HCT116 (cell line): ENCODE measurements at regions not wholly inside any gene's neighbourhood (a gene's known extent, or its start where the extent isn't known, plus 50 kb on each side); places are given as distances from the start of the nearest gene placed in this dataset.

ENCODE experiments used
- ATAC-seq: fragments of 200-7000 bp; cut with Tn5 transposase; 2 replicates; pipeline ENCODE4 v1.9.1; 2020; ENCODE audit warnings: mild to moderate bottlenecking, moderate library complexity
- BruUV-seq: library from RNA; stranded (reverse); fragments of 400-500 nt; replicated peaks from 2 replicates; lab custom pipeline; 2021; lab: Mats Ljungman, UMichigan
- CTCF ChIA-PET: fragments of 300-600 bp; sonication (Branson Sonifier 250); formaldehyde crosslinking; loops from one replicate; lab custom pipeline; 2021; ENCODE audit warnings: antibody characterized with exemption; lab: Charles Lee
- POLR2A ChIA-PET: fragments of 300-600, 350-600 bp; sonication (Branson Sonifier 250); formaldehyde crosslinking; loops from one replicate; lab custom pipeline; 2021; ENCODE audit warnings: antibody characterized with exemption; lab: Charles Lee
- RAD21 ChIA-PET, 2 experiments: fragments of 300-600 bp; sonication (Branson Sonifier 250); formaldehyde crosslinking; loops; one replicate each; lab custom pipeline; 2023; ENCODE audit warnings: low total read pairs in 2 of 2; ENCODE audit not compliant: uncharacterized antibody in 2 of 2, unreplicated experiment in 2 of 2, low non-redundant PET in 1 of 2; lab: Charles Lee
- DNase-seq: peaks from one replicate; pipeline ENCODE4 v3.0.0-alpha.2; 2010; ENCODE audit warnings: low read depth, low spot score
- H2AFZ ChIP-seq: fragments of 200-600 bp; shearing (Covaris generic), sonication (generic); 2 replicates; pipeline ENCODE4 v1.6.1; 2017; ENCODE audit warnings: low read depth, mixed run types, mixed read lengths, antibody characterized with exemption, low read length; ENCODE audit not compliant: poor library complexity, severe bottlenecking
- H3K27ac ChIP-seq: 2 replicates; pipeline ENCODE4 v1.5.1; 2012; ENCODE audit warnings: low read depth, low read length
- H3K27me3 ChIP-seq: fragments of 200-600 bp; sonication (generic); 2 replicates; pipeline ENCODE4 v1.6.1; 2016; ENCODE audit warnings: mixed run types, low read length, mixed read lengths; ENCODE audit not compliant: insufficient read depth
- H3K36me3 ChIP-seq, 2 experiments: fragments of 200-500 bp in 1 of 2; fragments of 200-600 bp in 1 of 2; sonication (Bioruptor generic) in 1 of 2; sonication (generic) in 1 of 2; 2 replicates each; pipeline versions ENCODE4 v1.5.1 to v1.6.1; 2014 to 2016; ENCODE audit warnings: low read length in 2 of 2, inconsistent platforms in 1 of 2, mixed read lengths in 1 of 2, mixed run types in 1 of 2; ENCODE audit not compliant: insufficient read depth in 2 of 2, control insufficient read depth in 1 of 2
- H3K4me1 ChIP-seq, 2 experiments: fragments of 200-600 bp in 1 of 2; sonication (generic) in 1 of 2; 2 replicates each; pipeline versions ENCODE4 v1.5.1 to v1.6.1; 2012 to 2017; ENCODE audit warnings: low read length in 2 of 2, inconsistent platforms in 1 of 2, mild to moderate bottlenecking in 1 of 2, mixed read lengths in 1 of 2, mixed run types in 1 of 2, moderate library complexity in 1 of 2; ENCODE audit not compliant: insufficient read depth in 2 of 2, control insufficient read depth in 1 of 2
- H3K4me2 ChIP-seq: fragments of 200-600 bp; sonication (generic); 2 replicates; pipeline ENCODE4 v1.6.1; 2017; ENCODE audit warnings: mixed run types, low read length, mixed read lengths
- H3K4me3 ChIP-seq, 2 experiments: fragments of 200-600 bp in 1 of 2; sonication (generic) in 1 of 2; replicated peaks in 1 of 2; 2 replicates each; pipeline ENCODE4 v1.5.1; 2011 to 2016; ENCODE audit warnings: low read length in 2 of 2, control low read depth in 1 of 2, low read depth in 1 of 2, mild to moderate bottlenecking in 1 of 2, mixed read lengths in 1 of 2, mixed run types in 1 of 2
- H3K79me2 ChIP-seq: fragments of 200-600 bp; sonication (generic); 2 replicates; pipeline ENCODE4 v1.6.1; 2017; ENCODE audit warnings: mild to moderate bottlenecking, mixed run types, low read length, moderate library complexity, mixed read lengths; ENCODE audit not compliant: insufficient read depth
- H3K9ac ChIP-seq: fragments of 200-600 bp; sonication (generic); 2 replicates; pipeline ENCODE4 v1.6.1; 2016; ENCODE audit warnings: low read length, mixed read lengths
- H3K9me2 ChIP-seq: fragments of 200-600 bp; sonication (generic), shearing (Covaris generic); 2 replicates; pipeline ENCODE4 v1.6.1; 2017; ENCODE audit warnings: mixed run types, mild to moderate bottlenecking, moderate library complexity; ENCODE audit not compliant: insufficient read depth
- H3K9me3 ChIP-seq, 2 experiments: fragments of 200-500 bp in 1 of 2; fragments of 200-600 bp in 1 of 2; sonication (Bioruptor generic) in 1 of 2; sonication (generic) in 1 of 2; 2 replicates each; pipeline ENCODE4 v1.6.1; 2014 to 2017; ENCODE audit warnings: low read length in 2 of 2, mixed read lengths in 2 of 2, inconsistent platforms in 1 of 2, low read depth in 1 of 2, mild to moderate bottlenecking in 1 of 2, mixed run types in 1 of 2, moderate library complexity in 1 of 2; ENCODE audit not compliant: control insufficient read depth in 1 of 2, insufficient read depth in 1 of 2
- H4K20me1 ChIP-seq: fragments of 200-600 bp; sonication (generic), shearing (Covaris generic); 2 replicates; pipeline ENCODE4 v1.6.1; 2017; ENCODE audit warnings: mixed run types, mild to moderate bottlenecking, moderate library complexity; ENCODE audit not compliant: insufficient read depth
- ELF1 ChIP-seq: IDR thresholded peaks from 2 replicates; pipeline ENCODE4 v1.6.1; 2012; ENCODE audit warnings: low read depth, borderline replicate concordance
- EZH2 ChIP-seq: fragments of 200-600 bp; sonication (generic); IDR thresholded peaks from 2 replicates; pipeline ENCODE4 v1.6.1; 2017; ENCODE audit warnings: antibody characterized with exemption, mixed run types
- EZH2phosphoT487 ChIP-seq: fragments of 200-600 bp; IDR thresholded peaks from 2 replicates; pipeline ENCODE4 v1.6.1; 2018; ENCODE audit warnings: antibody characterized with exemption, borderline replicate concordance
- JUND ChIP-seq: IDR thresholded peaks from 2 replicates; pipeline ENCODE4 v1.6.1; 2012
- POLR2AphosphoS5 ChIP-seq: IDR thresholded peaks from 2 replicates; pipeline ENCODE4 v1.6.1; 2011; ENCODE audit warnings: mild to moderate bottlenecking, low read depth, low read length, moderate library complexity
- RAD21 ChIP-seq: IDR thresholded peaks from 2 replicates; pipeline ENCODE4 v1.6.1; 2012; ENCODE audit warnings: low read depth, mild to moderate bottlenecking
- SIN3A ChIP-seq: IDR thresholded peaks from 2 replicates; pipeline ENCODE4 v1.6.1; 2012; ENCODE audit warnings: low read depth
- SP1 ChIP-seq: IDR thresholded peaks from 2 replicates; pipeline ENCODE4 v1.6.1; 2012; ENCODE audit warnings: low read depth
- SRF ChIP-seq: IDR thresholded peaks from 2 replicates; pipeline ENCODE4 v1.6.1; 2012; ENCODE audit warnings: low read depth
- ZNF274 ChIP-seq: fragments of 200-500 bp; sonication (Bioruptor generic); IDR thresholded peaks from 2 replicates; pipeline ENCODE4 v1.6.1; 2014; ENCODE audit warnings: mild to moderate bottlenecking, low read depth, low read length, inconsistent platforms
- intact Hi-C: fragments of 100-400 bp; cut with micrococcal nuclease; formaldehyde crosslinking; loops from 2 replicates; pipeline ENCODE4 v1.10.0; 2022
- TF ChIP-seq, protein P1 (sequence below): IDR thresholded peaks from 2 replicates; pipeline ENCODE4 v1.6.1; 2011; ENCODE audit warnings: mild to moderate bottlenecking, low read length, moderate library complexity; ENCODE audit not compliant: insufficient replicate concordance; ENCODE audit errors: extremely low read depth

DNA sequence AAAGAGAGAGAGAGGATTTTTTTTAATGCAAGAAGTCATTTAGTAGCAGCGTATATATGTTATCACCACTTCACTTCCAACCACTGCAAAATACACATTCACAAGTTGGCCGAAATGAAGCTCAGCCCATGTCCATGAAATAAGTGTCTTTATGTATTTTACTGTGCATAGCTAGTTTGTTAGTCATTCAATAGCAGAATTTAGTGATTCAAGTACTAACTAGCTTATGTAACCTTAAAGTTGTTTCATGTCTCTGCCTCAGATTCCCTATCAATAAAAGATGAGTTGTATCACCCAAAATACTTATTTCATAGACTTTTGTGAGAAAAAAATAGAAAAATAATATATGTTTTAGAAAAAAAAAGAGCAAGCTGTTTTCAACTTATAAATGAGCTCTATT is 153.7 kb upstream of the PRDM1 start:
- Histone ChIP-seq H3K79me2 (no peaks in the 10 kb centered on the region), H3K4me2 (no peak overlapping the region), H3K27me3 (no peaks in the 10 kb centered on the region), H3K4me1 (no peaks in the 10 kb centered on the region), H3K36me3 (no peaks in the 10 kb centered on the region), H3K9ac (no peak overlapping the region)
- no TSS peak for BruUV-seq
- TF ChIP-seq EZH2, result no peak
- TF ChIP-seq POLR2AphosphoS5, result no peak
- TF ChIP-seq SP1, result no peak
- no peak for TF ChIP-seq SRF
- TF ChIP-seq EZH2phosphoT487, result no peak
- no peak for TF ChIP-seq RAD21
- no peak for TF ChIP-seq SIN3A
- TF ChIP-seq ELF1, result no peak
- TF ChIP-seq, protein P1, sequence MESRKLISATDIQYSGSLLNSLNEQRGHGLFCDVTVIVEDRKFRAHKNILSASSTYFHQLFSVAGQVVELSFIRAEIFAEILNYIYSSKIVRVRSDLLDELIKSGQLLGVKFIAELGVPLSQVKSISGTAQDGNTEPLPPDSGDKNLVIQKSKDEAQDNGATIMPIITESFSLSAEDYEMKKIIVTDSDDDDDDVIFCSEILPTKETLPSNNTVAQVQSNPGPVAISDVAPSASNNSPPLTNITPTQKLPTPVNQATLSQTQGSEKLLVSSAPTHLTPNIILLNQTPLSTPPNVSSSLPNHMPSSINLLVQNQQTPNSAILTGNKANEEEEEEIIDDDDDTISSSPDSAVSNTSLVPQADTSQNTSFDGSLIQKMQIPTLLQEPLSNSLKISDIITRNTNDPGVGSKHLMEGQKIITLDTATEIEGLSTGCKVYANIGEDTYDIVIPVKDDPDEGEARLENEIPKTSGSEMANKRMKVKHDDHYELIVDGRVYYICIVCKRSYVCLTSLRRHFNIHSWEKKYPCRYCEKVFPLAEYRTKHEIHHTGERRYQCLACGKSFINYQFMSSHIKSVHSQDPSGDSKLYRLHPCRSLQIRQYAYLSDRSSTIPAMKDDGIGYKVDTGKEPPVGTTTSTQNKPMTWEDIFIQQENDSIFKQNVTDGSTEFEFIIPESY, result no peak
- no peak for TF ChIP-seq ZNF274
- TF ChIP-seq JUND, result no peak
- TF ChIP-seq, all 23 proteins: peak for 0
- no peak overlapping the region for H2AFZ ChIP-seq
- ChIA-PET CTCF (interaction anchor here (0.7 kb wide), 1 partner anchor 18 kb away, joined by 3 read pairs; no protein-coding TSS in a partner anchor), POLR2A (no interaction called here), RAD21 (interaction anchor here in 1 of 2 experiments (0.6 kb wide), 1 partner anchor 86 kb away, joined by 3 read pairs; no protein-coding TSS in a partner anchor)
- H4K20me1 ChIP-seq, result no peaks in the 10 kb centered on the region
- intact Hi-C loops, result no loop called here
- H3K9me2 ChIP-seq, result no peaks in the 10 kb centered on the region
- DNase-seq, result no peak
- no peak overlapping the region for H3K4me3 ChIP-seq
- H3K9me3 ChIP-seq, result no peaks in the 10 kb centered on the region
- ATAC-seq, result no peak
- H3K27ac ChIP-seq, result no peak overlapping the region
